Vagina (tissue), 2 donors: ENCODE measurements at regions not wholly inside any gene's neighbourhood (a gene's known extent, or its start where the extent isn't known, plus 50 kb on each side); places are given as distances from the start of the nearest gene placed in this dataset.

Experiments
- CTCF ChIP-seq, 3 experiments: fragments of 450-650 bp in 2 of 3; fragments of 200-600 bp in 1 of 3; sonication (generic) in 1 of 3; IDR thresholded peaks; one replicate each; pipeline ENCODE4 v1.5.1; 2017 to 2019; ENCODE audit warnings: antibody characterized with exemption in 3 of 3, mild to moderate bottlenecking in 2 of 3, moderate library complexity in 2 of 3
- POLR2A ChIP-seq, 2 donors: fragments of 450-650 bp; IDR thresholded peaks; one replicate each; pipeline ENCODE4 v1.6.1; 2017; ENCODE audit warnings: antibody characterized with exemption in 2 of 2, mild to moderate bottlenecking in 2 of 2, moderate library complexity in 2 of 2
- POLR2AphosphoS5 ChIP-seq, 2 donors: sonication (generic); formaldehyde crosslinking; IDR thresholded peaks; one replicate each; pipeline ENCODE4 v1.9.0; 2017; ENCODE audit warnings: antibody characterized with exemption in 2 of 2, mild to moderate bottlenecking in 2 of 2, low read depth in 1 of 2; ENCODE audit not compliant: insufficient read depth in 1 of 2

DNA sequence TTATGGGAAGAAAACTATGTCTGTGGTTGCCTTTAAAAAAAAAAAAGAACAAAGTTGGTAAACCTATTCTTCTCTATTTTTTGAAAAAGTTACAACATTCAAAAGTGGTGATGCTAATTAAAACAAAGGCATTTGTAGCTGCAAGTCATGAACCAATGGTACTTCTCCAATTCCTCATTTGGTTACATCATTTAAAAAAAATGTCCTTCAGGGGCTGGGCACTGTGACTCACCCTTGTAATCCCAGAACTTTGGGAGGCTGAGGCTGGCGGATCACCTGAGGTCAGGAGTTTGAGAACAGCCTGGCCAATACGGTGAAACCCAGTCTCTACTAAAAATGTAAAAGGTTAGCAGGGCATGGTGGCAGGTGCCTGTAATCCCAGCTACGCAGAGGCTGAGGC lies 574.6 kb downstream of the VGLL3 start:
- TF ChIP-seq CTCF (IDR thresholded peaks at IDR 0.05) (no peak), POLR2A (IDR thresholded peaks at IDR 0.05) (no peak), POLR2AphosphoS5 (IDR thresholded peaks at IDR 0.05; ENCODE audit: insufficient read depth in 1 of 2, low read depth in 1 of 2) (no peak)
